SK-N-SH treated with all-trans-retinoic acid at 6 μM for 48 hours (cell line): ENCODE measurements at regions not wholly inside any gene's neighbourhood (a gene's known extent, or its start where the extent isn't known, plus 50 kb on each side); places are given as distances from the start of the nearest gene placed in this dataset.
"Not testable (repeated sequence)": the region's sequence is repeated elsewhere in the genome, so short reads cannot be mapped to it uniquely, and the experiment has no call there.

Experiments used
- ATAC-seq: fragments of 200-7000 bp; cut with Tn5 transposase; 3 replicates; pipeline ENCODE4 v1.9.1; 2020; ENCODE audit warnings: mild to moderate bottlenecking, moderate library complexity
- ARNTL ChIP-seq: fragments of 450-650 bp; formaldehyde crosslinking; IDR thresholded peaks from 2 replicates; pipeline ENCODE4 v1.5.0; 2020; ENCODE audit warnings: low read depth, mild to moderate bottlenecking, moderate library complexity, borderline replicate concordance
- BACH2 ChIP-seq: fragments of 250-450 bp; sonication (Bioruptor Pico); IDR thresholded peaks from 2 replicates; pipeline ENCODE4 v1.9.0; 2021; ENCODE audit warnings: mild to moderate bottlenecking, borderline replicate concordance
- CREB5 ChIP-seq: fragments of 250-450 bp; sonication (Bioruptor Pico); IDR thresholded peaks from 2 replicates; pipeline ENCODE4 v1.5.1; 2020; ENCODE audit warnings: low read depth, mild to moderate bottlenecking, moderate library complexity
- CSDC2 ChIP-seq: fragments of 250-450 bp; sonication (Bioruptor Pico); IDR thresholded peaks from 2 replicates; pipeline ENCODE4 v1.5.0; 2020; ENCODE audit warnings: mild to moderate bottlenecking, moderate library complexity
- CSRNP3 ChIP-seq: fragments of 250-450 bp; sonication (Bioruptor Pico); IDR thresholded peaks from 2 replicates; pipeline ENCODE4 v1.5.1; 2021; ENCODE audit warnings: mild to moderate bottlenecking, moderate library complexity
- GLIS3 ChIP-seq: fragments of 250-450 bp; sonication (Bioruptor Pico); IDR thresholded peaks from 2 replicates; pipeline ENCODE4 v1.5.0; 2020; ENCODE audit warnings: mild to moderate bottlenecking, moderate library complexity
- ISL1 ChIP-seq: fragments of 250-450 bp; sonication (Bioruptor Pico); IDR thresholded peaks from 2 replicates; pipeline ENCODE4 v2.1.2; 2022; ENCODE audit warnings: mild to moderate bottlenecking, moderate library complexity
- OSR1 ChIP-seq: fragments of 250-450 bp; sonication (Bioruptor Pico); IDR thresholded peaks from 2 replicates; pipeline ENCODE4 v1.8.0; 2022; ENCODE audit warnings: moderate library complexity, mild to moderate bottlenecking, inconsistent platforms
- PATZ1 ChIP-seq: fragments of 250-450 bp; sonication (Bioruptor Pico); IDR thresholded peaks from 2 replicates; pipeline ENCODE4 v1.8.0; 2020; ENCODE audit warnings: mild to moderate bottlenecking, moderate library complexity, borderline replicate concordance
- POU6F1 ChIP-seq: fragments of 250-450 bp; sonication (Bioruptor Pico); IDR thresholded peaks from 2 replicates; pipeline ENCODE4 v1.8.0; 2021; ENCODE audit warnings: low read depth, mild to moderate bottlenecking, moderate library complexity, borderline replicate concordance
- RARB ChIP-seq: fragments of 250-450 bp; sonication (Bioruptor Pico); IDR thresholded peaks from 2 replicates; pipeline ENCODE4 v1.8.0; 2021; ENCODE audit warnings: mild to moderate bottlenecking, moderate library complexity
- SNAI2 ChIP-seq: fragments of 250-450 bp; sonication (Bioruptor Pico); IDR thresholded peaks from 2 replicates; pipeline ENCODE4 v1.5.0; 2020; ENCODE audit warnings: mild to moderate bottlenecking, moderate library complexity
- TCF4 ChIP-seq: fragments of 250-450 bp; sonication (Bioruptor Pico); IDR thresholded peaks from 2 replicates; pipeline ENCODE4 v1.8.0; 2021; ENCODE audit warnings: mild to moderate bottlenecking, moderate library complexity, borderline replicate concordance
- TOX ChIP-seq: fragments of 250-450 bp; sonication (Bioruptor Pico); IDR thresholded peaks from 2 replicates; pipeline ENCODE4 v1.8.0; 2021; ENCODE audit warnings: mild to moderate bottlenecking, moderate library complexity, borderline replicate concordance
- TSHZ2 ChIP-seq: fragments of 250-450 bp; sonication (Bioruptor Pico); IDR thresholded peaks from 2 replicates; pipeline ENCODE4 v1.5.0; 2020; ENCODE audit warnings: mild to moderate bottlenecking, moderate library complexity
- ZC3H10 ChIP-seq: fragments of 250-450 bp; sonication (Bioruptor Pico); IDR thresholded peaks from 2 replicates; pipeline ENCODE4 v1.5.1; 2021; ENCODE audit warnings: mild to moderate bottlenecking, moderate library complexity
- ZFP3 ChIP-seq: fragments of 250-450 bp; sonication (Bioruptor Pico); IDR thresholded peaks from 2 replicates; pipeline ENCODE4 v1.5.0; 2020; ENCODE audit warnings: mild to moderate bottlenecking, moderate library complexity
- ZFP30 ChIP-seq: fragments of 450-650 bp; formaldehyde crosslinking; IDR thresholded peaks from 2 replicates; pipeline ENCODE4 v1.5.0; 2022; ENCODE audit warnings: mild to moderate bottlenecking, moderate library complexity
- ZNF565 ChIP-seq: fragments of 450-650 bp; formaldehyde crosslinking; conservative IDR thresholded peaks from 2 replicates; pipeline ENCODE4 v1.5.0; 2020; ENCODE audit warnings: low read depth, mild to moderate bottlenecking, moderate library complexity
- ZNF70 ChIP-seq: fragments of 450-650 bp; formaldehyde crosslinking; IDR thresholded peaks from 2 replicates; pipeline ENCODE4 v1.5.0; 2020; ENCODE audit warnings: mild to moderate bottlenecking, moderate library complexity
- ZNF8 ChIP-seq: fragments of 450-650 bp; formaldehyde crosslinking; IDR thresholded peaks from 2 replicates; pipeline ENCODE4 v1.5.0; 2020; ENCODE audit warnings: mild to moderate bottlenecking, moderate library complexity

GRCh38 chr4:81589262-81589661 is 117.6 kb upstream of the RASGEF1B start:
- no peak for TF ChIP-seq ZFP3 (CRISPR knock-in tag)
- TF ChIP-seq ZNF8 (CRISPR knock-in tag), result no peak
- no peak for TF ChIP-seq CSDC2 (CRISPR knock-in tag)
- no peak for TF ChIP-seq ARNTL (CRISPR knock-in tag)
- TF ChIP-seq CREB5 (CRISPR knock-in tag), result no peak
- no peak for TF ChIP-seq PATZ1
- TF ChIP-seq ZNF565 (CRISPR knock-in tag), result no peak
- no peak for TF ChIP-seq GLIS3 (CRISPR knock-in tag)
- no peak for TF ChIP-seq RARB (CRISPR knock-in tag)
- no peak for TF ChIP-seq ZNF70 (CRISPR knock-in tag)
- TF ChIP-seq TOX (CRISPR knock-in tag), result no peak
- no peak for TF ChIP-seq ZC3H10 (CRISPR knock-in tag)
- no peak for ATAC-seq

GRCh38 chr4:81586706-81587105 is 115.0 kb upstream of the RASGEF1B start:
- ATAC-seq, result no peak
- TF ChIP-seq BACH2 (no peak), TSHZ2 (CRISPR knock-in tag) (no peak), ZC3H10 (CRISPR knock-in tag) (no peak), ZNF8 (CRISPR knock-in tag) (no peak), ZNF70 (CRISPR knock-in tag) (no peak), SNAI2 (no peak), ZFP30 (CRISPR knock-in tag) (no peak), TOX (CRISPR knock-in tag) (no peak), OSR1 (CRISPR knock-in tag) (no peak), CSRNP3 (CRISPR knock-in tag) (no peak), POU6F1 (no peak), TCF4 (CRISPR knock-in tag) (no peak), ZNF565 (CRISPR knock-in tag) (no peak), GLIS3 (CRISPR knock-in tag) (no peak), RARB (CRISPR knock-in tag) (no peak), ISL1 (no peak), ARNTL (CRISPR knock-in tag) (no peak), CSDC2 (CRISPR knock-in tag) (no peak), CREB5 (CRISPR knock-in tag) (no peak)
- TF ChIP-seq, all 23 proteins: peak for 0

GRCh38 chr4:81580994-81581374 is 109.3 kb upstream of the RASGEF1B start:
- not testable (repeated sequence) for ATAC-seq
